ENCODE measurements at regions not wholly inside any gene's neighbourhood (a gene's known extent, or its start where the extent isn't known, plus 50 kb on each side); places are given as distances from the start of the nearest gene placed in this dataset.

DNA sequence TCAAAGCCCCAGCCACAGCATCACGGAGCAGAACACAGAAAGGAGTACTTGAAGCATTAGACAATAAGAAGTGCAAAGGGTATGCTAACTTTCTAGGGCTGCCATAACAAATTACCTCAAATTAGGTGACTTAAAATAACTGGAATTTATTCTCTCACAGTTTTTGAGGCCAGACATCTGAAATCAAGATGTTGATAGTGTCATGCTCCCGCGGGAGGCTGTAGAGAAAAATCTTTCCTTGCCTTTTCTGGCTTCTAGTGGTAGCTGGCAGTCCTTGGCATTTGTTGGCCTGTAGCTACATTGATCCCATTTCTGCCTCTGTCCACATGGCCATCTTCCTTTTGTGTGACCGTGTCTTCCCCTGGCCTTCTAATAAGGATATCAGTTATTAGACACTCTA lies 51.9 kb upstream of the SPDL1 start:
- Histone ChIP-seq H3K4me1 (ENCODE audit: control insufficient read depth in 1 of 2, low read depth in 2 of 2) (no peaks in the 10 kb centered on the region), H3K9me3 (no peaks in the 10 kb centered on the region), H3K4me3 (no peak overlapping the region), H3K27ac (no peak overlapping the region), H3K27me3 (replicated peaks; ENCODE audit: insufficient read depth) (no peaks in the 10 kb centered on the region), H3K36me3 (no peaks in the 10 kb centered on the region)
- TF ChIP-seq, protein P1, sequence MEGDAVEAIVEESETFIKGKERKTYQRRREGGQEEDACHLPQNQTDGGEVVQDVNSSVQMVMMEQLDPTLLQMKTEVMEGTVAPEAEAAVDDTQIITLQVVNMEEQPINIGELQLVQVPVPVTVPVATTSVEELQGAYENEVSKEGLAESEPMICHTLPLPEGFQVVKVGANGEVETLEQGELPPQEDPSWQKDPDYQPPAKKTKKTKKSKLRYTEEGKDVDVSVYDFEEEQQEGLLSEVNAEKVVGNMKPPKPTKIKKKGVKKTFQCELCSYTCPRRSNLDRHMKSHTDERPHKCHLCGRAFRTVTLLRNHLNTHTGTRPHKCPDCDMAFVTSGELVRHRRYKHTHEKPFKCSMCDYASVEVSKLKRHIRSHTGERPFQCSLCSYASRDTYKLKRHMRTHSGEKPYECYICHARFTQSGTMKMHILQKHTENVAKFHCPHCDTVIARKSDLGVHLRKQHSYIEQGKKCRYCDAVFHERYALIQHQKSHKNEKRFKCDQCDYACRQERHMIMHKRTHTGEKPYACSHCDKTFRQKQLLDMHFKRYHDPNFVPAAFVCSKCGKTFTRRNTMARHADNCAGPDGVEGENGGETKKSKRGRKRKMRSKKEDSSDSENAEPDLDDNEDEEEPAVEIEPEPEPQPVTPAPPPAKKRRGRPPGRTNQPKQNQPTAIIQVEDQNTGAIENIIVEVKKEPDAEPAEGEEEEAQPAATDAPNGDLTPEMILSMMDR (IDR thresholded peaks at IDR 0.05): no peak
- no peak for ATAC-seq (ENCODE audit: insufficient number of reproducible peaks, low FRiP score, low read depth)
- no peak for DNase-seq (ENCODE audit: low spot score)

DNA sequence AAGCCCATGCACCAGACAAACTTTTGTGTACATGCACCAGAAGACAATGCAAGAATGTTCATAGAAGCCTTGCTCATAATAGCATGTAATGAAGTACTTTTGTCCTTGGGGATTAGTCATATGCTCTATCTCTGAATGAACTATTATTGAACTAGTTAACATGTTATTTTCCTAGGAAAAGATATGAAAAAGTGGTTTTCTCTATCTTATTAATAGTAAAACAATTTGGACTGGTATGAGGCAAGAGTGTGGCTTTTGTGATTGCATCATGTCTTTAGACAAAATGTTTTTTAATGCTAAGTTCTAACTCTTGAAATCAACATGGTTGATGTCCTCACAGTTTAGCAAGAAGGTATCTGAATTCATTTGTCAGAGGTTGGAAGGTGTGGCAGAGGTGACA lies 55.7 kb upstream of the SPDL1 start:
- H3K36me3 ChIP-seq: no peaks in the 10 kb centered on the region
- no peaks in the 10 kb centered on the region for H3K9me3 ChIP-seq
- TF ChIP-seq, protein P1 (IDR thresholded peaks at IDR 0.05): no peak
- DNase-seq (ENCODE audit: low spot score) (no peak), ATAC-seq (ENCODE audit: insufficient number of reproducible peaks, low FRiP score, low read depth) (no peak)
- H3K27me3 ChIP-seq (replicated peaks; ENCODE audit: insufficient read depth): no peaks in the 10 kb centered on the region
- H3K27ac ChIP-seq: no peak overlapping the region
- no peaks in the 10 kb centered on the region for H3K4me1 ChIP-seq (ENCODE audit: control insufficient read depth in 1 of 2, low read depth in 2 of 2)
- no peak overlapping the region for H3K4me3 ChIP-seq

DNA sequence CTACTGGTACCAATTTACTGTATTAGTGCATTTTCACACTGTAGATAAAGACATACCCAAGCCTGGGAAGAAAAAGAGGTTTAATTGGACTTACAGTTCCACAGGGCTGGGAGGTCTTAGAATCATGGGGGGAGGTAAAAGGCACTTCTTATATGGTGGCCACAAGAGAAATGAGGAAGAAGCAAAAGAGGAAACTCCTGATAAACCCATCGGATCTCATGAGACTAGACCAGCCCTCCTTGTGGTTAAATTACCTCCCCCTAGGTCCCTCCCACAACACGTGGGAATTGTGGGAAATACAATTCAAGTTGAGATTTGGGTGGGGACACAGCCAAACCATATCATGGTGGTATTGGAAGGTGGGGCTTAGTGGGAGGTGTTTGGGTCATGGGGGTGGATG lies 56.5 kb upstream of the SPDL1 start:
- no peak overlapping the region for H3K27ac ChIP-seq
- H3K27me3 ChIP-seq (replicated peaks; ENCODE audit: insufficient read depth): no peaks in the 10 kb centered on the region
- TF ChIP-seq, protein P1 (IDR thresholded peaks at IDR 0.05): no peak
- DNase-seq (ENCODE audit: low spot score): no peak
- H3K4me1 ChIP-seq (ENCODE audit: control insufficient read depth in 1 of 2, low read depth in 2 of 2): no peaks in the 10 kb centered on the region
- no peak for ATAC-seq (ENCODE audit: insufficient number of reproducible peaks, low FRiP score, low read depth)
- H3K36me3 ChIP-seq: no peaks in the 10 kb centered on the region
- no peak overlapping the region for H3K4me3 ChIP-seq
- no peaks in the 10 kb centered on the region for H3K9me3 ChIP-seq

DNA sequence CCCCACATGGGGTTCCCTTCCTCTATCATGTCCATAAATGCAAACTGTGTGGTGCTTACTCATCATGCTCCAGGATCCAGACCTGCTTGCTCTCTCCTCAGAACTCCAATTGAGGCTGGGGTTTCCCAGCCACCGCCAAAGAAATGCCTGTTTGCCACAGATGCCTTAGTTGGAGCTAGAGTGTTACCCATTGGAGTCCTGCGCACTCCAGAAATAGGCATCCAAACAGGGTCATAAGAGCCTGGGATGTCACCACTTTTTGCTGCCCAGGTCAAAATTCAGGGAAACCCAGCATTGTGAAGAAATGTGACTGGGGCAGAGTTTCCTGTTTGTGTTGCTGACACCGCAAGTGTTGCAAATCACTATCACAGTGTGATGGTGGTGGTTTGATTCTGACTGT lies 60.7 kb upstream of the SPDL1 start:
- no peaks in the 10 kb centered on the region for H3K36me3 ChIP-seq
- H3K27me3 ChIP-seq (replicated peaks; ENCODE audit: insufficient read depth): no peaks in the 10 kb centered on the region
- TF ChIP-seq, protein P1 (IDR thresholded peaks at IDR 0.05): no peak
- H3K27ac ChIP-seq: no peak overlapping the region
- DNase-seq (ENCODE audit: low spot score) (no peak), ATAC-seq (ENCODE audit: insufficient number of reproducible peaks, low FRiP score, low read depth) (no peak)
- no peaks in the 10 kb centered on the region for H3K4me1 ChIP-seq (ENCODE audit: control insufficient read depth in 1 of 2, low read depth in 2 of 2)
- no peak overlapping the region for H3K4me3 ChIP-seq
- peaks cover 3% of the 10 kb centered on the region for H3K9me3 ChIP-seq

DNA sequence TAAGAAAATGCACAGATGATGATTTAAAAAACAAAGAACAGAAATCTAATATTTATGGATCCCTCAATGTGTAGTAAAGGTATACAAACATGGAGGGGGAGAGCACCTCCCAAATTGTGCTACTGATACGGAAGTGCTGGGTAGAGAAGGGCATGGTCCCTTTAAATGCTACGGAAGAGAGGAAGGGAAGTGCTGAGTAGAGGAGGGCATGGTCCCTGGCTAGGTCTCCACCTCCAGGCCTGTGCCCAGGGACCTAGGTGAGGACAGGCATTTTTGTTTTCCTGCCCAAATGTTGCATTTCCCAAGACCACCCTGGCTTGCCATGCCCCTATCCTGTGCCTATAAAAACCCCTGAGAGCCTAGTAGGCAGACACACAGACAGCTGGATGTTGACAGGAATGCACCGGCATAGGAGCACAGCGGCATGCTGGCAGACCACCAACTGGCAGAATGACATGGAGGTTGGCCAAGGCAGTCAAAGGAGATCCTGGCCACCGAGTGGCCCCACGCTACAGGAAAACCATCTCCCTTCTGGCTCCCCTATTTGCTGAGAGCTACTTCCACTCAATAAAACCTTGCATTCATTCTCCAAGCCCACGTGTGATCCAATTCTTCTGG lies 62.1 kb upstream of the SPDL1 start:
- Histone ChIP-seq H3K4me3 (no peak overlapping the region), H3K36me3 (no peaks in the 10 kb centered on the region), H3K27me3 (replicated peaks; ENCODE audit: insufficient read depth) (no peaks in the 10 kb centered on the region), H3K27ac (no peak overlapping the region), H3K4me1 (ENCODE audit: control insufficient read depth in 1 of 2, low read depth in 2 of 2) (no peaks in the 10 kb centered on the region), H3K9me3 (peaks cover 3% of the 10 kb centered on the region)
- TF ChIP-seq, protein P1 (IDR thresholded peaks at IDR 0.05): no peak
- ATAC-seq (ENCODE audit: insufficient number of reproducible peaks, low FRiP score, low read depth) (no peak), DNase-seq (ENCODE audit: low spot score) (no peak)

Measured in thoracic aorta (tissue), 2 donors.